ENCODE measurements at regions not wholly inside any gene's neighbourhood (a gene's known extent, or its start where the extent isn't known, plus 50 kb on each side); places are given as distances from the start of the nearest gene placed in this dataset. TPM values are rescaled to one million over a fixed set of nuclear protein-coding genes. Genes with fewer than 3 reads are reported as not detected.

DNA sequence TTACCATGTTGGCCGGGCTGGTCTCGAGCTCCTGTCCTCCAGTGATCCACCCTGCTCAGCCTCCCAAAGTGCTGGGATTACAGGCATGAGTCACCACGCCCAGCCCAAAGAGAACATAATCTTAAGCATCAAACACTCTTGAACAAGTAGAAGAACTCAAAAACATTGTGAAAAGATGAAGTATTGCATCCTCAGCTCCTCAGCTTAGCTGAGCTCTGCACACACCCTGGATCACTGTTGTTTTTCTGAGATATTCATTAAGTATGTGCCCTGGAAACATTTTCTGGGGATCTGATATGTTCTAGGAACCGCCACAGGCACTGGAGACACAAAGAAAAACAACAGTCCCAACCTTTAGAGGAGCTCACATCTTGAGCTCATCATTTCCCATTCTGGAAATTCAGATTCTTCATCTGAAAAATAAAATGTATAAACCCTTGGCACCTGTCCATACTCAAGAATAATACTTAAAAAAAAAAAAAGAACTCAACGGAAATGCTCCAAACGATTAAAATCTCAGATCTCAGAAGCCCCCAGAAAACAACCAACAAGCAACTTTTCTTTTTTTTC is 62.2 kb upstream of the ZNF462 start:
- DNase-seq (no peak), ATAC-seq (no peak)
- TF ChIP-seq, protein P1, sequence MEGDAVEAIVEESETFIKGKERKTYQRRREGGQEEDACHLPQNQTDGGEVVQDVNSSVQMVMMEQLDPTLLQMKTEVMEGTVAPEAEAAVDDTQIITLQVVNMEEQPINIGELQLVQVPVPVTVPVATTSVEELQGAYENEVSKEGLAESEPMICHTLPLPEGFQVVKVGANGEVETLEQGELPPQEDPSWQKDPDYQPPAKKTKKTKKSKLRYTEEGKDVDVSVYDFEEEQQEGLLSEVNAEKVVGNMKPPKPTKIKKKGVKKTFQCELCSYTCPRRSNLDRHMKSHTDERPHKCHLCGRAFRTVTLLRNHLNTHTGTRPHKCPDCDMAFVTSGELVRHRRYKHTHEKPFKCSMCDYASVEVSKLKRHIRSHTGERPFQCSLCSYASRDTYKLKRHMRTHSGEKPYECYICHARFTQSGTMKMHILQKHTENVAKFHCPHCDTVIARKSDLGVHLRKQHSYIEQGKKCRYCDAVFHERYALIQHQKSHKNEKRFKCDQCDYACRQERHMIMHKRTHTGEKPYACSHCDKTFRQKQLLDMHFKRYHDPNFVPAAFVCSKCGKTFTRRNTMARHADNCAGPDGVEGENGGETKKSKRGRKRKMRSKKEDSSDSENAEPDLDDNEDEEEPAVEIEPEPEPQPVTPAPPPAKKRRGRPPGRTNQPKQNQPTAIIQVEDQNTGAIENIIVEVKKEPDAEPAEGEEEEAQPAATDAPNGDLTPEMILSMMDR (IDR thresholded peaks at IDR 0.05): no peak
- Histone ChIP-seq H3K9me3 (no peaks in the 10 kb centered on the region), H3K4me3 (no peak overlapping the region), H3K36me3 (ENCODE audit: low read depth) (no peaks in the 10 kb centered on the region), H3K4me1 (ENCODE audit: low read depth) (peaks cover 8% of the 10 kb centered on the region)
- intact Hi-C loops (cut with DNase I, micrococcal nuclease): no loop called here

DNA sequence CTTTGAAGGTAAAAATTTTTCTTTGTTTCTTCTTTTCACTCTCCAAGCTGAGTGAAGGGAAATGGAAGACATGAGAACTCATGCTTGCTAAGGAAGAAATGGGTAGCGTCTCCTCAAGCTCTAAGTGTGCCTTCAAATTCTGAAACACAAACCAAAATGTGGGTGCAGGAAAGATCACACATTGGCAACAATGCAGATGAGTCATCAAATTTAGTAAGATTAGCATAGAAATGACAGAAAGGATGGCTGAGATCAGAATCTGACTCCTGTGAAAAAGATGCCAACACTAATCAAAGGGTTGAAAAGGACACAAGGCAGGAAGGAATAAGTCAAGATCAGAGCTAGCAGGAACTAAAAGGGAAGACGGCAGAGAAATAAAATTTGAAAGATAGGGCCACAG is 61.1 kb upstream of the ZNF462 start:
- Histone ChIP-seq H3K4me3 (no peak overlapping the region), H3K4me1 (ENCODE audit: low read depth) (peaks cover 4% of the 10 kb centered on the region)
- ATAC-seq: no peak

More for the DNA sequence above, 61.1 kb upstream of the ZNF462 start:
- no peaks in the 10 kb centered on the region for H3K9me3 ChIP-seq
- DNase-seq: no peak
- intact Hi-C loops (cut with DNase I, micrococcal nuclease): no loop called here
- H3K36me3 ChIP-seq (ENCODE audit: low read depth): no peaks in the 10 kb centered on the region
- TF ChIP-seq, protein P1 (IDR thresholded peaks at IDR 0.05): no peak

Small RNAs in the stretch of these regions (microRNA-seq; reads per million reads assigned to microRNA genes)
- gene MIR8081: not detected
